Tibial nerve (tissue), 4 donors: ENCODE measurements at regions not wholly inside any gene's neighbourhood (a gene's known extent, or its start where the extent isn't known, plus 50 kb on each side); places are given as distances from the start of the nearest gene placed in this dataset.

Experiments
- CTCF ChIP-seq, 5 experiments: fragments of 200-600 bp in 3 of 5; fragments of 450-650 bp in 2 of 5; sonication (generic) in 3 of 5; IDR thresholded peaks; one replicate each; pipeline ENCODE4 v1.5.1; 2016 to 2019; ENCODE audit warnings: antibody characterized with exemption in 5 of 5, mild to moderate bottlenecking in 3 of 5, moderate library complexity in 2 of 5
- EP300 ChIP-seq, 2 donors: sonication (generic); formaldehyde crosslinking; IDR thresholded peaks; one replicate each; pipeline ENCODE4 v1.6.1; 2017; ENCODE audit warnings: antibody characterized with exemption in 2 of 2, mild to moderate bottlenecking in 1 of 2
- POLR2A ChIP-seq, 2 donors: fragments of 450-650 bp; IDR thresholded peaks; one replicate each; pipeline ENCODE4 v1.6.1; 2017; ENCODE audit warnings: antibody characterized with exemption in 2 of 2, mild to moderate bottlenecking in 2 of 2, moderate library complexity in 2 of 2

DNA sequence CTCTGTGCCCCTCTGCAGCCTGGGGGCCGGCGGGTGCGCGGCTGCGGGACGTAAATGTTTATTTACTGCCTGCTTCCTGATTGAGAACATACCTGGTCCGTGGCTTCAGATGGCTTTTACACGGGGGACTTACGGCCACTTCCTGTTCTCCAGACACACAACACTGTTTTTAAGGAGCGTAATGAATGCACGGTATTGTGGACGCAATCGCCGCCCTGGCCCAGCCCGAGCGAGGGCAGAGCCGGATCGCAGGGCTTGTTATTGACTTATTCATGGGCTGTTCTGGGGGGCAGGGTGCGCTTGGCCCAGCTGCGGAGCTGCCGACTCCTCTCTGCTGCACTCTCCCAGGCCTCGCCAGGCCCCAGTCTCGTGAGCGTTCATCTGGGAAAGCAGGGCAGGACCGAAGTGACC is 52.8 kb upstream of the ACTRT2 start:
- peak in 1 of 2 donors; percentile 45 for TF ChIP-seq EP300 (IDR thresholded peaks at IDR 0.05)
- no peak for TF ChIP-seq POLR2A (IDR thresholded peaks at IDR 0.05)
- no peak for TF ChIP-seq CTCF (IDR thresholded peaks at IDR 0.05)
